Mesenchymal stem cell (in vitro differentiated cells and primary cell): ENCODE measurements at regions not wholly inside any gene's neighbourhood (a gene's known extent, or its start where the extent isn't known, plus 50 kb on each side); places are given as distances from the start of the nearest gene placed in this dataset.

ENCODE experiments used
- DNase-seq: peaks from one replicate; pipeline ENCODE4 v3.0.0-alpha.2; 2013
- H2AFZ ChIP-seq: one replicate; pipeline ENCODE4 v1.6.1; 2013; ENCODE audit warnings: low read depth, mild to moderate bottlenecking, control low read depth, inconsistent platforms, low read length, moderate library complexity
- H2AK5ac ChIP-seq: 2 replicates; pipeline ENCODE4 v1.6.1; 2013; ENCODE audit warnings: low read length, moderate library complexity, mild to moderate bottlenecking, inconsistent platforms; ENCODE audit not compliant: severe bottlenecking
- H2BK120ac ChIP-seq: one replicate; pipeline ENCODE4 v1.6.1; 2013; ENCODE audit warnings: low read depth, mild to moderate bottlenecking, inconsistent platforms, low read length, moderate library complexity
- H2BK12ac ChIP-seq, 2 experiments: one replicate each; pipeline ENCODE4 v1.6.1; 2013; ENCODE audit warnings: inconsistent platforms in 2 of 2, low read length in 2 of 2, mild to moderate bottlenecking in 2 of 2, moderate library complexity in 2 of 2, control low read depth in 1 of 2
- H2BK15ac ChIP-seq: one replicate; pipeline ENCODE4 v1.6.1; 2013; ENCODE audit warnings: mild to moderate bottlenecking, low read depth, inconsistent platforms; ENCODE audit not compliant: poor library complexity, severe bottlenecking
- H2BK5ac ChIP-seq: 2 replicates; pipeline ENCODE4 v1.6.1; 2013; ENCODE audit warnings: low read depth, mild to moderate bottlenecking, low read length, control low read depth, inconsistent platforms; ENCODE audit not compliant: poor library complexity, severe bottlenecking
- H3K14ac ChIP-seq, 2 experiments: one replicate each; pipeline ENCODE4 v1.6.1; 2013; ENCODE audit warnings: inconsistent platforms in 2 of 2, low read length in 2 of 2, control low read depth in 1 of 2, mild to moderate bottlenecking in 1 of 2, moderate library complexity in 1 of 2
- H3K18ac ChIP-seq, 2 experiments: one replicate each; pipeline ENCODE4 v1.6.1; 2013; ENCODE audit warnings: inconsistent platforms in 2 of 2, low read length in 2 of 2, control low read depth in 1 of 2, low read depth in 1 of 2, mild to moderate bottlenecking in 1 of 2
- H3K23ac ChIP-seq, 2 experiments: one replicate each; pipeline ENCODE4 v1.6.1; 2013; ENCODE audit warnings: inconsistent platforms in 2 of 2, low read length in 2 of 2, mild to moderate bottlenecking in 2 of 2, moderate library complexity in 2 of 2, control low read depth in 1 of 2
- H3K27ac ChIP-seq: 2 replicates; pipeline ENCODE4 v1.5.1; 2013; ENCODE audit warnings: mild to moderate bottlenecking, moderate library complexity, low read length, control low read depth, inconsistent platforms; ENCODE audit not compliant: poor library complexity, severe bottlenecking
- H3K27me3 ChIP-seq, 2 experiments: 2 replicates each; pipeline versions ENCODE4 v1.6.1 to v1.7.0; 2013; ENCODE audit warnings: low read length in 2 of 2, mild to moderate bottlenecking in 2 of 2, moderate library complexity in 2 of 2, control low read depth in 1 of 2, inconsistent platforms in 1 of 2; ENCODE audit not compliant: control insufficient read depth in 1 of 2, insufficient read depth in 1 of 2
- H3K36me3 ChIP-seq, 2 experiments: 2 replicates each; pipeline versions ENCODE4 v1.6.1 to v1.7.0; 2013; ENCODE audit warnings: low read length in 2 of 2, control low read depth in 1 of 2, inconsistent platforms in 1 of 2, low read depth in 1 of 2, mild to moderate bottlenecking in 1 of 2; ENCODE audit not compliant: insufficient read depth in 2 of 2, control insufficient read depth in 1 of 2
- H3K4ac ChIP-seq, 2 experiments: one replicate each; pipeline ENCODE4 v1.6.1; 2013; ENCODE audit warnings: inconsistent platforms in 2 of 2, low read length in 2 of 2, mild to moderate bottlenecking in 2 of 2, moderate library complexity in 2 of 2, control low read depth in 1 of 2, low read depth in 1 of 2
- H3K4me1 ChIP-seq: 2 replicates; pipeline ENCODE4 v1.6.1; 2013; ENCODE audit warnings: low read depth, low read length, control low read depth; ENCODE audit not compliant: control insufficient read depth, insufficient read depth
- H3K4me2 ChIP-seq: 2 replicates; pipeline ENCODE4 v1.6.1; 2013; ENCODE audit warnings: low read length, mild to moderate bottlenecking, inconsistent platforms; ENCODE audit not compliant: poor library complexity, severe bottlenecking
- H3K4me3 ChIP-seq, 2 experiments: 2 replicates each; pipeline versions ENCODE4 v1.5.1 to v1.7.0; 2013; ENCODE audit warnings: low read length in 2 of 2, mild to moderate bottlenecking in 2 of 2, control low read depth in 1 of 2, low read depth in 1 of 2; ENCODE audit not compliant: insufficient read depth in 1 of 2
- H3K79me1 ChIP-seq: replicated peaks from 2 replicates; pipeline ENCODE4 v1.6.1; 2013; ENCODE audit warnings: mild to moderate bottlenecking, control low read depth, low read length, inconsistent platforms; ENCODE audit not compliant: poor library complexity, severe bottlenecking
- H3K9ac ChIP-seq: 2 replicates; pipeline ENCODE4 v1.7.0; 2013; ENCODE audit warnings: mild to moderate bottlenecking, low read length, moderate library complexity
- H3K9me3 ChIP-seq: 2 replicates; pipeline ENCODE4 v1.7.0; 2013; ENCODE audit warnings: mild to moderate bottlenecking, low read length; ENCODE audit not compliant: control insufficient read depth
- H4K8ac ChIP-seq: one replicate; pipeline ENCODE4 v1.6.1; 2013; ENCODE audit warnings: inconsistent platforms, mild to moderate bottlenecking, low read length, moderate library complexity
- H4K91ac ChIP-seq: one replicate; pipeline ENCODE4 v1.6.1; 2013; ENCODE audit warnings: mild to moderate bottlenecking, low read length, inconsistent platforms
- WGBS: methylation state at CpG from one replicate; pipeline ENCODE4 v1.1.7; 2013; ENCODE audit warnings: mixed read lengths; 5-methylcytosine and 5-hydroxymethylcytosine counted together

GRCh38 chr16:85523602-85524364 is 89.3 kb upstream of the GSE1 start:
- Histone ChIP-seq H3K36me3 (peaks cover 4 to 5% of the 10 kb centered on the region in 2 experiments), H3K14ac (peak overlapping the region in 1 of 2 experiments; percentile 49), H3K27ac (peak overlapping the region; percentile 36), H4K8ac (no peak overlapping the region), H3K9me3 (no peaks in the 10 kb centered on the region), H2BK5ac (no peak overlapping the region), H2BK120ac (no peak overlapping the region), H3K9ac (no peak overlapping the region), H3K4ac (peak overlapping the region in 1 of 2 experiments; percentile 30), H3K4me2 (peak overlapping the region; percentile 8), H2AK5ac (peak overlapping the region; percentile 1), H3K79me1 (peaks cover 2% of the 10 kb centered on the region), H3K23ac (no peak overlapping the region), H4K91ac (peak overlapping the region; percentile 8), H3K4me3 (no peak overlapping the region), H3K4me1 (peaks cover 45% of the 10 kb centered on the region), H2BK12ac (peak overlapping the region in 1 of 2 experiments; percentile 59), H2AFZ (no peak overlapping the region), H3K18ac (peak overlapping the region; percentile 6 to 61), H3K27me3 (no peaks in the 10 kb centered on the region), H2BK15ac (no peak overlapping the region)
- WGBS = 58% methylated on average over 22 of the region's 22 CpGs
- DNase-seq = peak; percentile 66

- Histone ChIP-seq H3K14ac (no peak overlapping the region), H3K27ac (peak overlapping the region; percentile 36), H3K4me1 (peaks cover 45% of the 10 kb centered on the region), H4K8ac (no peak overlapping the region), H3K4me2 (peak overlapping the region; percentile 3), H2BK120ac (no peak overlapping the region), H3K4ac (no peak overlapping the region), H4K91ac (no peak overlapping the region), H3K79me1 (peaks cover 6% of the 10 kb centered on the region), H3K23ac (no peak overlapping the region), H2BK5ac (no peak overlapping the region), H2BK12ac (peak overlapping the region in 1 of 2 experiments; percentile 2), H3K27me3 (no peaks in the 10 kb centered on the region), H2AK5ac (peak overlapping the region; percentile 24), H3K4me3 (no peak overlapping the region), H3K36me3 (peaks cover 4 to 5% of the 10 kb centered on the region in 2 experiments), H3K18ac (peak overlapping the region; percentile 6 to 41), H3K9me3 (no peaks in the 10 kb centered on the region), H3K9ac (no peak overlapping the region), H2BK15ac (no peak overlapping the region), H2AFZ (no peak overlapping the region)
- 77% methylated on average over 8 of the region's 8 CpGs for WGBS
- no peak for DNase-seq
Measured at GRCh38 chr16:85524365-85524629, 88.8 kb upstream of the GSE1 start.

- Histone ChIP-seq H2BK12ac (no peak overlapping the region), H3K4ac (no peak overlapping the region), H2AFZ (no peak overlapping the region), H3K36me3 (no peaks in the 10 kb centered on the region), H3K4me2 (peak overlapping the region; percentile 33), H2BK5ac (no peak overlapping the region), H2BK15ac (no peak overlapping the region), H3K4me3 (no peak overlapping the region), H3K27ac (peak overlapping the region; percentile 36), H3K23ac (no peak overlapping the region), H4K8ac (peak overlapping the region; percentile 30), H3K18ac (peak overlapping the region; percentile 6 to 41), H3K79me1 (peaks cover 6% of the 10 kb centered on the region), H4K91ac (no peak overlapping the region), H3K27me3 (no peaks in the 10 kb centered on the region), H2BK120ac (peak overlapping the region; percentile 20), H3K9me3 (no peaks in the 10 kb centered on the region), H3K9ac (no peak overlapping the region), H3K4me1 (peaks cover 45% of the 10 kb centered on the region), H3K14ac (no peak overlapping the region), H2AK5ac (peak overlapping the region; percentile 24)
- DNase-seq = peak; percentile 47
- 88% methylated on average over 29 of the region's 29 CpGs for WGBS
Measured at GRCh38 chr16:85524630-85525419, 88.3 kb upstream of the GSE1 start.

- Histone ChIP-seq H4K91ac (no peak overlapping the region), H3K9ac (no peak overlapping the region), H3K23ac (no peak overlapping the region), H2AK5ac (peak overlapping the region; percentile 33), H3K9me3 (no peaks in the 10 kb centered on the region), H3K27ac (peak overlapping the region; percentile 14), H3K4ac (no peak overlapping the region), H2BK12ac (no peak overlapping the region), H3K79me1 (peaks cover 6% of the 10 kb centered on the region), H2AFZ (no peak overlapping the region), H3K18ac (no peak overlapping the region), H3K14ac (no peak overlapping the region), H3K4me1 (peaks cover 45% of the 10 kb centered on the region), H2BK120ac (no peak overlapping the region), H4K8ac (no peak overlapping the region), H3K4me2 (peak overlapping the region; percentile 33), H2BK15ac (no peak overlapping the region), H3K4me3 (no peak overlapping the region), H2BK5ac (no peak overlapping the region), H3K36me3 (no peaks in the 10 kb centered on the region), H3K27me3 (no peaks in the 10 kb centered on the region)
- no peak for DNase-seq
- WGBS = 92% methylated on average over 12 of the region's 12 CpGs
Measured at GRCh38 chr16:85525420-85526184, 87.5 kb upstream of the GSE1 start.
